K562 (cell line): ENCODE measurements at regions not wholly inside any gene's neighbourhood (a gene's known extent, or its start where the extent isn't known, plus 50 kb on each side); places are given as distances from the start of the nearest gene placed in this dataset.

Experiments used
- ATAC-seq: fragments of 200-7000 bp; cut with Tn5 transposase; 3 replicates; pipeline ENCODE4 v1.9.1; 2020; ENCODE audit warnings: moderate library complexity
- BruUV-seq: library from RNA; stranded (reverse); fragments of 400-500 nt; replicated peaks from 2 replicates; lab custom pipeline; 2021; lab: Mats Ljungman, UMichigan
- CTCF ChIA-PET: fragments of 300-600 bp; formaldehyde crosslinking; extraction: SDS; loops from one replicate; lab custom pipeline; 2021; ENCODE audit warnings: low intra/inter-chr PET ratio; lab: Yijun Ruan, JAX
- POLR2A ChIA-PET: fragments of 300-600, 350-650 bp; sonication (Branson Sonifier 250); formaldehyde crosslinking; extraction: SDS; loops from one replicate; lab custom pipeline; 2021; ENCODE audit warnings: antibody characterized with exemption, inconsistent platforms; lab: Yijun Ruan, JAX
- DNase-seq, 4 experiments: peaks; one replicate each; pipeline versions ENCODE4 v3.0.0 to v3.0.0-alpha.2; 2011 to 2018; ENCODE audit warnings: low spot score in 3 of 4, mixed read lengths in 3 of 4; ENCODE audit errors: extremely low read depth in 1 of 4
- FAIRE-seq: peaks from 2 replicates; lab custom pipeline; 2011; peaks lifted over from hg19 to GRCh38; lab: Jason Lieb, UNC
- H2AFZ ChIP-seq: 2 replicates; pipeline ENCODE4 v1.6.0; 2011; ENCODE audit warnings: low read depth, low read length, control low read depth, inconsistent platforms
- H3K27ac ChIP-seq: fragments of 200-600 bp; 3 replicates; pipeline ENCODE4 v1.8.0; 2011; ENCODE audit warnings: low read depth, mild to moderate bottlenecking, control low read depth, inconsistent platforms, low read length, moderate library complexity, mixed read lengths; ENCODE audit errors: extremely low read depth
- H3K27me3 ChIP-seq, 2 experiments: fragments of 300-600 bp in 1 of 2; 2 replicates in 1 of 2; 3 replicates in 1 of 2; pipeline versions ENCODE4 v1.6.0 to v1.8.0; 2011; ENCODE audit warnings: inconsistent platforms in 2 of 2, low read length in 2 of 2, mild to moderate bottlenecking in 1 of 2, mixed read lengths in 1 of 2, moderate library complexity in 1 of 2; ENCODE audit not compliant: control insufficient read depth in 2 of 2, insufficient read depth in 2 of 2
- H3K36me3 ChIP-seq: fragments of 300-600 bp; 3 replicates; pipeline ENCODE4 v1.8.0; 2011; ENCODE audit warnings: mild to moderate bottlenecking, low read length, inconsistent platforms; ENCODE audit not compliant: control insufficient read depth, insufficient read depth
- H3K4me1 ChIP-seq, 2 experiments: fragments of 200-600 bp in 1 of 2; replicated peaks in 1 of 2; 2 replicates in 1 of 2; 3 replicates in 1 of 2; pipeline versions ENCODE4 v1.5.1 to v1.8.0; 2011; ENCODE audit warnings: inconsistent platforms in 2 of 2, low read length in 2 of 2, mild to moderate bottlenecking in 1 of 2, mixed read lengths in 1 of 2, moderate library complexity in 1 of 2; ENCODE audit not compliant: control insufficient read depth in 2 of 2, insufficient read depth in 2 of 2
- H3K4me2 ChIP-seq: 2 replicates; pipeline ENCODE4 v1.6.1; 2011; ENCODE audit warnings: low read length, control low read depth, inconsistent platforms, mixed read lengths; ENCODE audit not compliant: insufficient read depth
- H3K4me3 ChIP-seq: fragments of 200-600 bp; sonication (generic), shearing (Covaris generic); 2 replicates; pipeline ENCODE4 v1.5.1; 2016; ENCODE audit warnings: control low read depth, inconsistent platforms
- H3K79me2 ChIP-seq: fragments of 200-600 bp; 3 replicates; pipeline ENCODE4 v1.8.0; 2011; ENCODE audit warnings: low read length, inconsistent platforms; ENCODE audit not compliant: control insufficient read depth, insufficient read depth
- H3K9ac ChIP-seq, 2 experiments: 2 replicates each; pipeline versions ENCODE4 v1.6.0 to v1.6.1; 2011; ENCODE audit warnings: low read depth in 2 of 2, low read length in 2 of 2, control low read depth in 1 of 2, inconsistent platforms in 1 of 2, mild to moderate bottlenecking in 1 of 2, mixed read lengths in 1 of 2; ENCODE audit not compliant: insufficient read depth in 1 of 2
- H3K9me1 ChIP-seq: one replicate; pipeline ENCODE4 v1.6.0; 2011; ENCODE audit warnings: inconsistent platforms, mild to moderate bottlenecking, low read length, moderate library complexity; ENCODE audit not compliant: control insufficient read depth, insufficient read depth
- H3K9me3 ChIP-seq: replicated peaks from 2 replicates; pipeline ENCODE4 v1.5.1; 2011; ENCODE audit warnings: low read depth, low read length, inconsistent platforms; ENCODE audit not compliant: control insufficient read depth, insufficient read depth
- H4K20me1 ChIP-seq: replicated peaks from 2 replicates; pipeline ENCODE4 v1.6.1; 2011; ENCODE audit warnings: low read length, inconsistent platforms, mixed read lengths; ENCODE audit not compliant: control insufficient read depth, insufficient read depth
- BCL6 ChIP-seq: fragments of 250-450 bp; sonication (Bioruptor Pico); IDR thresholded peaks from 2 replicates; pipeline ENCODE4 v1.4.0; 2020
- CEBPG ChIP-seq, 3 experiments: fragments of 200-800 bp in 1 of 3; sonication (Bioruptor generic) in 1 of 3; sonication (generic) in 1 of 3; formaldehyde crosslinking in 1 of 3; IDR thresholded peaks in 2 of 3; conservative IDR thresholded peaks in 1 of 3; 2 replicates each; pipeline versions ENCODE4 v1.6.1 to v1.8.0; 2016 to 2022; ENCODE audit warnings: missing compliant biosample characterization in 2 of 3, missing genetic modification characterization in 2 of 3, mild to moderate bottlenecking in 1 of 3, missing genetic modification reagents in 1 of 3
- EP300 ChIP-seq: IDR thresholded peaks from 2 replicates; pipeline ENCODE4 v1.6.1; 2012; ENCODE audit warnings: low read length, improper control_type of control experiment
- FOXJ2 ChIP-seq: fragments of 200-800 bp; sonication (Bioruptor generic); IDR thresholded peaks from 2 replicates; pipeline ENCODE4 v1.6.1; 2016; ENCODE audit warnings: missing genetic modification characterization, missing compliant biosample characterization
- HSF4 ChIP-seq: fragments of 250-450 bp; sonication (Bioruptor Pico); IDR thresholded peaks from 2 replicates; pipeline ENCODE4 v2.1.2; 2022; ENCODE audit warnings: mild to moderate bottlenecking, moderate library complexity, borderline replicate concordance
- MTA2 ChIP-seq: fragments of 450-650 bp; IDR thresholded peaks from 2 replicates; pipeline ENCODE4 v1.6.1; 2016; ENCODE audit warnings: low read depth
- PYGO2 ChIP-seq: fragments of 450-650 bp; IDR thresholded peaks from 2 replicates; pipeline ENCODE4 v1.6.1; 2016; ENCODE audit warnings: mild to moderate bottlenecking, missing genetic modification characterization, moderate library complexity, missing compliant biosample characterization
- RBM17 ChIP-seq: fragments of 200-400 bp; formaldehyde crosslinking; IDR thresholded peaks from 2 replicates; pipeline ENCODE4 v1.6.1; 2017; ENCODE audit warnings: low read depth, mild to moderate bottlenecking, low read length, borderline replicate concordance
- TRIM24 ChIP-seq, 2 experiments: fragments of 450-650 bp; IDR thresholded peaks; 2 replicates each; pipeline ENCODE4 v1.6.1; 2016
- ZKSCAN8 ChIP-seq: fragments of 200-800 bp; sonication (Bioruptor generic); IDR thresholded peaks from 2 replicates; pipeline ENCODE4 v1.6.1; 2016; ENCODE audit warnings: missing genetic modification characterization, missing compliant biosample characterization
- ZNF384 ChIP-seq: IDR thresholded peaks from 2 replicates; pipeline ENCODE4 v1.6.1; 2012; ENCODE audit warnings: low read depth, low read length, improper control_type of control experiment
- ZNF444 ChIP-seq: fragments of 250-450 bp; sonication (Bioruptor Pico); IDR thresholded peaks from 2 replicates; pipeline ENCODE4 v1.4.0; 2020; ENCODE audit warnings: mild to moderate bottlenecking, moderate library complexity
- WGBS: fragments of 100-300 bp; shearing (Covaris generic); methylation state at CpG from one replicate; pipeline ENCODE4 v1.1.6; 2016; ENCODE audit warnings: low coverage, mixed read lengths; ENCODE audit not compliant: insufficient coverage; ENCODE audit errors: missing lambda C conversion rate; 5-methylcytosine and 5-hydroxymethylcytosine counted together
- in situ Hi-C: fragments of 300-500 bp; cut with MboI; formaldehyde crosslinking; loops from 4 replicates; pipeline ENCODE4 v1.15.0; 2018; ENCODE audit warnings: inconsistent platforms, mixed read lengths
- intact Hi-C: fragments of 100-400 bp; cut with micrococcal nuclease; formaldehyde crosslinking; loops from 2 replicates; pipeline ENCODE4 v1.14.2; 2022

DNA sequence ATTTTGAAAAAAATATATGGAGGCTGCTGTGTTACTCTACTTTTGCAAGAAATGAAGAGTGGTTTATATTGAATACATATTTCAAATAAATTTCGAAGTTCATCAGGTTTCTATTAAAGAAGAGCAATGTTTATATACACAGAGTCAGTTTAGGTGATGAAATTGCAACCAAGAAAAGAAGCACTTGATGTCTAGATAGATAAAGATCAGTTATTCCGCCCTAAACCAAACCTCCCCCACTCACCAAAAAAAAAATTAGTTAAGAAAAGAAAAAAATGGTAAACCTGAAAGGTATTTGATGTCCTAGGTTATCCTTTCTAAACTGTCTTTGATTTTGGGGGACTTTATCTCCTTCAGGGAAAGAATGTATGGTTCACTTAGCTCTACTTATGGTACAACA, 111.8 kb downstream of the SKIDA1 start:
- H3K9ac ChIP-seq = no peak overlapping the region
- intact Hi-C loops = no loop called here
- H2AFZ ChIP-seq = no peak overlapping the region
- H3K36me3 ChIP-seq = no peaks in the 10 kb centered on the region
- TF ChIP-seq MTA2 (no peak), ZKSCAN8 (no peak), FOXJ2 (tag) (0 out of 2 replicates have a peak, but pooled peaks have one; percentile 54), CEBPG (CRISPR knock-in tag; IDR thresholded peaks at IDR 0.05) (no peak), CEBPG (tag; conservative IDR thresholded peaks at IDR 0.05 in 1 of 2, IDR thresholded peaks at IDR 0.05 in 1 of 2) (peak in 1 of 2 experiments; percentile 46; a peak in 2 of 4 replicates), HSF4 (CRISPR knock-in tag) (no peak), ZNF384 (0 out of 2 replicates have a peak, but pooled peaks have one; percentile 24), TRIM24 (IDR thresholded peaks at IDR 0.05) (peak in 1 of 2 experiments; percentile 59; a peak in 2 of 4 replicates), EP300 (peak; percentile 17; the same call in 1 of the 2 replicates), BCL6 (no peak), RBM17 (no peak), PYGO2 (tag) (no peak), ZNF444 (CRISPR knock-in tag) (no peak)
- TF ChIP-seq, all 486 proteins: peak for 5
- peaks cover 11 to 18% of the 10 kb centered on the region in 2 experiments for H3K27me3 ChIP-seq
- FAIRE-seq = no peak
- in situ Hi-C loops = no loop called here
- H3K4me3 ChIP-seq = no peak overlapping the region
- BruUV-seq = no TSS peak
- no peak for ATAC-seq
- H3K4me2 ChIP-seq = no peak overlapping the region
- no peaks in the 10 kb centered on the region for H3K79me2 ChIP-seq
- no peak overlapping the region for H3K27ac ChIP-seq
- CTCF ChIA-PET = no interaction called here
- POLR2A ChIA-PET = interaction anchor here (0.6 kb wide), 1 partner anchor 1854 kb away, joined by 4 read pairs; no protein-coding TSS in a partner anchor
- 0 out of 2 replicates have a peak, but pooled peaks cover 2% of the 10 kb centered on the region for H3K9me3 ChIP-seq
- no peaks in the 10 kb centered on the region for H3K9me1 ChIP-seq
- H4K20me1 ChIP-seq = no peaks in the 10 kb centered on the region
- no peaks in the 10 kb centered on the region; a peak in 1 of 5 replicates for H3K4me1 ChIP-seq
- 3% methylated on average over 2 of the region's 2 CpGs for WGBS
- DNase-seq = no peak
